B cell (primary cell): ENCODE measurements at regions not wholly inside any gene's neighbourhood (a gene's known extent, or its start where the extent isn't known, plus 50 kb on each side); places are given as distances from the start of the nearest gene placed in this dataset.
A peak's percentile ranks its signal among the peaks of the same experiment; 100 is the strongest.

Experiments used
- ATAC-seq: fragments of 200-7000 bp; cut with Tn5 transposase; one replicate; pipeline ENCODE4 v1.10.0; 2021; ENCODE audit warnings: low read depth, mild to moderate bottlenecking, moderate number of reproducible peaks, moderate library complexity
- CTCF ChIA-PET: fragments of 350-600 bp; sonication (Branson Sonifier 250); formaldehyde crosslinking; loops from one replicate; lab custom pipeline; 2021; ENCODE audit warnings: antibody characterized with exemption, inconsistent platforms; lab: Charles Lee
- POLR2A ChIA-PET: fragments of 350-600 bp; sonication (Branson Sonifier 250); formaldehyde crosslinking; loops from one replicate; lab custom pipeline; 2021; ENCODE audit warnings: antibody characterized with exemption; lab: Charles Lee
- DNase-seq: peaks from one replicate; pipeline ENCODE4 v3.0.0; 2013
- H2AFZ ChIP-seq: 2 replicates; pipeline ENCODE4 v1.6.1; 2012; ENCODE audit warnings: mild to moderate bottlenecking, low read depth, low read length; ENCODE audit not compliant: insufficient read depth, poor library complexity, severe bottlenecking
- H3K27ac ChIP-seq, 2 donors: 1 replicate in 1 of 2; 2 replicates in 1 of 2; pipeline ENCODE4 v1.5.1; 2012 to 2013; ENCODE audit warnings: low read length in 2 of 2, mild to moderate bottlenecking in 2 of 2, moderate library complexity in 1 of 2
- H3K27me3 ChIP-seq, 4 experiments: fragments of 200-600 bp in 1 of 4; sonication (generic) in 1 of 4; replicated peaks in 1 of 4; 1 replicate in 2 of 4; 2 replicates in 2 of 4; pipeline versions ENCODE4 v1.6.1 to v1.7.0; 2013 to 2016; ENCODE audit warnings: low read length in 3 of 4, mild to moderate bottlenecking in 2 of 4, mixed read lengths in 1 of 4, moderate library complexity in 1 of 4; ENCODE audit not compliant: insufficient read depth in 4 of 4, control insufficient read depth in 3 of 4; ENCODE audit errors: control extremely low read depth in 1 of 4
- H3K36me3 ChIP-seq, 2 experiments: replicated peaks in 1 of 2; 1 replicate in 1 of 2; 2 replicates in 1 of 2; pipeline versions ENCODE4 v1.6.1 to v1.7.1; 2013; ENCODE audit warnings: low read length in 1 of 2; ENCODE audit not compliant: insufficient read depth in 2 of 2, control insufficient read depth in 1 of 2; ENCODE audit errors: control extremely low read depth in 1 of 2, extremely low read depth in 1 of 2
- H3K4me1 ChIP-seq, 2 donors: fragments of 200-600 bp in 1 of 2; sonication (generic) in 1 of 2; 1 replicate in 1 of 2; 2 replicates in 1 of 2; pipeline versions ENCODE4 v1.5.1 to v1.6.1; 2013 to 2017; ENCODE audit warnings: low read length in 2 of 2; ENCODE audit not compliant: control insufficient read depth in 2 of 2, insufficient read depth in 2 of 2
- H3K4me2 ChIP-seq: replicated peaks from 2 replicates; pipeline ENCODE3; 2012; ENCODE audit warnings: mild to moderate bottlenecking, low read depth, low read length; ENCODE audit not compliant: poor library complexity, severe bottlenecking
- H3K4me3 ChIP-seq, 5 experiments: fragments of 200-600 bp in 1 of 5; sonication (generic) in 1 of 5; 1 replicate in 3 of 5; 2 replicates in 2 of 5; pipeline versions ENCODE4 v1.5.1 to v1.7.0; 2011 to 2016; ENCODE audit warnings: low read length in 4 of 5, mild to moderate bottlenecking in 4 of 5, low read depth in 2 of 5, control low read depth in 1 of 5, moderate library complexity in 1 of 5; ENCODE audit not compliant: insufficient read depth in 1 of 5; ENCODE audit errors: control extremely low read depth in 1 of 5, extremely low read depth in 1 of 5
- H3K79me2 ChIP-seq: fragments of 200-600 bp; sonication (generic); one replicate; pipeline ENCODE4 v1.6.0; 2016; ENCODE audit warnings: low read length; ENCODE audit not compliant: control insufficient read depth, insufficient read depth
- H3K9ac ChIP-seq: fragments of 200-600 bp; sonication (generic); 2 replicates; pipeline ENCODE4 v1.6.1; 2017; ENCODE audit warnings: mild to moderate bottlenecking, low read length, moderate library complexity
- H3K9me3 ChIP-seq, 3 donors: one replicate each; pipeline versions ENCODE4 v1.6.1 to v1.7.1; 2013; ENCODE audit warnings: low read length in 2 of 3; ENCODE audit not compliant: control insufficient read depth in 2 of 3, insufficient read depth in 1 of 3; ENCODE audit errors: control extremely low read depth in 1 of 3
- H4K20me1 ChIP-seq: 2 replicates; pipeline ENCODE4 v1.6.0; 2012; ENCODE audit warnings: mild to moderate bottlenecking, low read length; ENCODE audit not compliant: insufficient read depth, control insufficient read depth, poor library complexity, severe bottlenecking
- H3K27ac Mint-ChIP-seq: one replicate; pipeline ENCODE4 v1.8.0; 2021; ENCODE audit warnings: mixed read lengths
- H3K27me3 Mint-ChIP-seq: one replicate; pipeline ENCODE4 v1.8.0; 2021; ENCODE audit warnings: mixed read lengths
- H3K4me1 Mint-ChIP-seq: one replicate; pipeline ENCODE4 v1.8.0; 2021; ENCODE audit warnings: mixed read lengths
- H3K4me3 Mint-ChIP-seq: one replicate; pipeline ENCODE4 v1.8.0; 2021; ENCODE audit warnings: mixed read lengths
- H3K9me3 Mint-ChIP-seq: one replicate; pipeline ENCODE4 v1.8.0; 2022; ENCODE audit warnings: mixed read lengths; ENCODE audit not compliant: insufficient read depth
- EZH2 ChIP-seq: IDR thresholded peaks from 2 replicates; pipeline ENCODE4 v1.6.1; 2012; ENCODE audit warnings: borderline replicate concordance, low read depth, mild to moderate bottlenecking, moderate library complexity, low read length; ENCODE audit not compliant: insufficient read depth, poor library complexity, severe bottlenecking
- WGBS: methylation state at CpG from one replicate; pipeline ENCODE4 v1.1.5; 2013; ENCODE audit warnings: missing lambda C conversion rate; ENCODE audit not compliant: insufficient coverage; 5-methylcytosine and 5-hydroxymethylcytosine counted together
- intact Hi-C: fragments of 100-400 bp; cut with micrococcal nuclease; formaldehyde crosslinking; loops from one replicate; pipeline ENCODE4 v1.10.0; 2022
- TF ChIP-seq, protein P1 (sequence below): fragments of 200-600 bp; IDR thresholded peaks from one replicate; pipeline ENCODE4 v1.8.0; 2022; ENCODE audit warnings: antibody characterized with exemption, mild to moderate bottlenecking

DNA sequence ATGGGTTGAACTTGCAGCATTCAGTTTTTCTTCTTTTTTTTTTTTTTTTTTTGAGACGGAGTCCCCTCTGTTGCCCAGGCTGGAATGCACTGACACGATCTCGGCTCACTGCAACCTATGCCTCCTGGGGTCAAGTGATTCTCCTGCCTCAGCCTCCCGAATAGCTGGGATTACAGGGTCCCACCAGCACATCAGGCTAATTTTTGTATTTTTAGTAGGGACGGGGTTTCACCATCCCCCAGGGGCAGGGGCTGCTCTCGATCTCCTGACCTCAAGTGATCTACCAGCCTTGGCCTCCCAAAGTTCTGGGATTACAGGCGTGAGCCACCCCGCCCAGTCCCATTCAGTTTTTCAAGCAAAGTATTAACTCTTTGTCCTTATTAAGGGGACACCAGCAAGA, 117.6 kb upstream of the PRSS16 start:
- H4K20me1 ChIP-seq, result no peaks in the 10 kb centered on the region
- CTCF ChIA-PET, result interaction anchor here (0.7 to 3.4 kb wide), 9 partner anchors 26 to 1241 kb away, joined by 3 to 56 read pairs (median 3); a partner anchor contains a TSS
- no peak overlapping the region for H3K4me3 ChIP-seq
- no peaks in the 10 kb centered on the region for H3K27me3 ChIP-seq
- WGBS, result 86% methylated on average over 4 of the region's 8 CpGs
- intact Hi-C loops, result loop anchor here (5.0 kb wide), 4 partner anchors 347 to 1088 kb away; partner anchors contain the start of gene ZNF165
- H2AFZ ChIP-seq, result no peak overlapping the region
- H3K27ac Mint-ChIP-seq, result no peak overlapping the region
- peaks cover 0 to 9% (median 0%) of the 10 kb centered on the region in 3 donors for H3K9me3 ChIP-seq
- H3K4me2 ChIP-seq, result no peak overlapping the region
- H3K27me3 Mint-ChIP-seq, result no peaks in the 10 kb centered on the region
- TF ChIP-seq, protein P1, sequence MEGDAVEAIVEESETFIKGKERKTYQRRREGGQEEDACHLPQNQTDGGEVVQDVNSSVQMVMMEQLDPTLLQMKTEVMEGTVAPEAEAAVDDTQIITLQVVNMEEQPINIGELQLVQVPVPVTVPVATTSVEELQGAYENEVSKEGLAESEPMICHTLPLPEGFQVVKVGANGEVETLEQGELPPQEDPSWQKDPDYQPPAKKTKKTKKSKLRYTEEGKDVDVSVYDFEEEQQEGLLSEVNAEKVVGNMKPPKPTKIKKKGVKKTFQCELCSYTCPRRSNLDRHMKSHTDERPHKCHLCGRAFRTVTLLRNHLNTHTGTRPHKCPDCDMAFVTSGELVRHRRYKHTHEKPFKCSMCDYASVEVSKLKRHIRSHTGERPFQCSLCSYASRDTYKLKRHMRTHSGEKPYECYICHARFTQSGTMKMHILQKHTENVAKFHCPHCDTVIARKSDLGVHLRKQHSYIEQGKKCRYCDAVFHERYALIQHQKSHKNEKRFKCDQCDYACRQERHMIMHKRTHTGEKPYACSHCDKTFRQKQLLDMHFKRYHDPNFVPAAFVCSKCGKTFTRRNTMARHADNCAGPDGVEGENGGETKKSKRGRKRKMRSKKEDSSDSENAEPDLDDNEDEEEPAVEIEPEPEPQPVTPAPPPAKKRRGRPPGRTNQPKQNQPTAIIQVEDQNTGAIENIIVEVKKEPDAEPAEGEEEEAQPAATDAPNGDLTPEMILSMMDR, result no peak
- no peak for TF ChIP-seq EZH2
- no peaks in the 10 kb centered on the region for H3K36me3 ChIP-seq
- no peak overlapping the region for H3K9ac ChIP-seq
- POLR2A ChIA-PET, result interaction anchor here (6.4 kb wide), 1 partner anchor 17 kb away, joined by 266 read pairs; a partner anchor contains a TSS
- no peaks in the 10 kb centered on the region for H3K9me3 Mint-ChIP-seq
- H3K4me3 Mint-ChIP-seq, result no peak overlapping the region
- H3K27ac ChIP-seq, result no peak overlapping the region
- ATAC-seq, result no peak
- peaks cover 33% of the 10 kb centered on the region for H3K4me1 Mint-ChIP-seq
- H3K79me2 ChIP-seq, result no peaks in the 10 kb centered on the region
- no peak for DNase-seq
- peaks cover 22 to 33% of the 10 kb centered on the region in 2 donors for H3K4me1 ChIP-seq

DNA sequence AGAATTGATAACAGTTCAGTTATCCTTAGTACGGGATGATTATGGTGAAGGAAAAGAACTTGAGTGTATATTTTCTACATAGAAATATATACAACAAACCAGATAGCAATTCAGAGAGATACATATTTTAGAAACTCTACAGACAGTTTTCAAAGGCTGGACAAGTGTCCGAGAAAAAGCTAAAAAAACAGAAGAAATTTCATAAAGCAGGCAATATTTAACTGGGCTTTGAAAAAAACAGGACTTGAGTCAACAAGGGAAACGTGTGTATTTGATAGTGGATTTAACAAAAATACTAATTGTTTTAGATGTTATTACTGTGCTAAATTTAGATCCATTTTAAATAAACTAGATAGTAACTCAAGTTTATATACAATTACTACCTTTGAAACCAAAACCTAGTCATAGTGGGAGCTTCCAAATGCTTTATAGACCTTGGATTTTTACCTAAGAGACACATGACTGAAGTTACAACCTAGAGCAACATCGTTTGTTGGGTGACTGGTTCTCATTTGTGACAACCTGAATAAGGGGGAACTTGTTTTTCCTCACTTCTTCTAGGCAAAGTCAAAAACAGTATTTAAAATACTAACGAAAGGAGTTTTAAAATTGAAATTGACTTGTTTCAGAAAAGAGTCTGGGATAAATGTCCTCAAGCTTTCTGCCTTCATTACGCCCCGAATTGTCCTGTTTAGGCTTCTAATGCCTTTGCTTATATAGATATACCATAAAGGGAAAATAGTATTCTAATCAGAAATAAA, 116.7 kb upstream of the PRSS16 start:
- ATAC-seq (no peak), DNase-seq (no peak)
- intact Hi-C loops, result loop anchor here (1.0 to 5.0 kb wide), 6 partner anchors 8 to 1089 kb away; partner anchors contain the start of gene ZNF165
- H3K36me3 ChIP-seq, result no peaks in the 10 kb centered on the region
- peak overlapping the region; percentile 72 to 74 for H3K27ac ChIP-seq
- H3K27me3 Mint-ChIP-seq, result no peaks in the 10 kb centered on the region
- peaks cover 6% of the 10 kb centered on the region for H3K79me2 ChIP-seq
- CTCF ChIA-PET, result interaction anchor here (0.8 to 2.3 kb wide), 13 partner anchors 13 to 1007 kb away, joined by 3 to 7 read pairs (median 4); a partner anchor contains a TSS
- H3K4me1 ChIP-seq, result peaks cover 22 to 33% of the 10 kb centered on the region in 2 donors
- peak overlapping the region; percentile 49 for H3K4me3 Mint-ChIP-seq
- 80% methylated on average over 1 of the region's 7 CpGs for WGBS
- no peaks in the 10 kb centered on the region for H3K9me3 Mint-ChIP-seq
- H3K9me3 ChIP-seq, result peaks cover 0 to 9% (median 0%) of the 10 kb centered on the region in 3 donors
- peak overlapping the region; percentile 70 to 76 (median 71) for H3K4me3 ChIP-seq
- POLR2A ChIA-PET, result interaction anchor here (0.6 to 6.4 kb wide), 10 partner anchors 16 to 1111 kb away, joined by 3 to 266 read pairs (median 5); a partner anchor contains a TSS
- no peaks in the 10 kb centered on the region for H4K20me1 ChIP-seq
- peak overlapping the region; percentile 85 for H3K4me2 ChIP-seq
- TF ChIP-seq, protein P1, result no peak
- no peak for TF ChIP-seq EZH2
- H3K27ac Mint-ChIP-seq, result peak overlapping the region; percentile 37
- H3K4me1 Mint-ChIP-seq, result peaks cover 36% of the 10 kb centered on the region
- H3K27me3 ChIP-seq, result no peaks in the 10 kb centered on the region
- H3K9ac ChIP-seq, result peak overlapping the region; percentile 74
- peak overlapping the region; percentile 66 for H2AFZ ChIP-seq
